LoVo (cell line): ENCODE measurements at regions not wholly inside any gene's neighbourhood (a gene's known extent, or its start where the extent isn't known, plus 50 kb on each side); places are given as distances from the start of the nearest gene placed in this dataset.
"Not testable (repeated sequence)": the region's sequence is repeated elsewhere in the genome, so short reads cannot be mapped to it uniquely, and the experiment has no call there.

Source experiments
- DNase-seq: peaks from one replicate; pipeline ENCODE4 v3.0.0-alpha.2; 2016; ENCODE audit warnings: low spot score

DNA sequence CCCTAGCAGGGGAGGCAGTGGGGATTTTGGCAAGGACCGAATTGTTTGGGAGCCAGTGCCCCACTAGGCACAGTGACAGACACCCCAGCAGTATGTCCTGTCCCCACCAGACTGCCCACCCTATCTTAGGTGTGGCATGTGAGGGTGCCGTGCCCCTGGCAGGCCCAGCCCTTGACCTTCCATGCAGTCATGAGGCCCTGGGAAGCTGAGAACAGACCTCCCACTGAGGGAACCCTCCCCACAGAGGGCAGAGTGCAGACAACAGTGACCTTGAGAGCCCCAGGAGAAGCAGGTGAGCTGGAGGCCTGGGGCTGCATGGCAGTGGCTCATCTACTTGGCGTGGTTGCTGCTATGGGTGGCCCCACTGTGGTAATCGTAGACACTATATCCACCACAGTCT, 538.1 kb downstream of the GOLGA6L6 start:
- not testable (repeated sequence) for DNase-seq

DNA sequence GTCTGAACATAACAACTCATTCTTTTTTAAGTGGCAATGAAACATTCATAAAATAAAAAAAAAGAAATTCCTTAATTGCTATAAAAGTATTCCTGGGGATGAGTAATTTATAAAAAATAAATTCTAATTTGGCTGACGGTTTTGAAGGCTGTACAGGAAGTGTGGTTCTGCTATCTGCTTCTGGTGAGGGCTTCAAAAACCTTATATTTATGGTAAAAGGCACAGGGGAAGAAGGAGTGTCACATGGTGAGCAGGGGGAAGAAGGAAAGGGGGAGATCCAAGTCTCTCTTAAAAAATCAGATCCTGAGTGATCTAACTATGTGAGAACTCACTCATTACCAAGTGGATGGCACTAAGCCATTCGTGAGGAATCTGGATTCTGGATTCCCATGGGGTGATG, 539.0 kb downstream of the GOLGA6L6 start:
- DNase-seq = not testable (repeated sequence)

- DNase-seq = not testable (repeated sequence)
Observed at GRCh38 chr15:19996574-19997194, 544.9 kb downstream of the GOLGA6L6 start.

- not testable (repeated sequence) for DNase-seq
Observed at GRCh38 chr15:19995296-19995695, 546.3 kb downstream of the GOLGA6L6 start.

DNA sequence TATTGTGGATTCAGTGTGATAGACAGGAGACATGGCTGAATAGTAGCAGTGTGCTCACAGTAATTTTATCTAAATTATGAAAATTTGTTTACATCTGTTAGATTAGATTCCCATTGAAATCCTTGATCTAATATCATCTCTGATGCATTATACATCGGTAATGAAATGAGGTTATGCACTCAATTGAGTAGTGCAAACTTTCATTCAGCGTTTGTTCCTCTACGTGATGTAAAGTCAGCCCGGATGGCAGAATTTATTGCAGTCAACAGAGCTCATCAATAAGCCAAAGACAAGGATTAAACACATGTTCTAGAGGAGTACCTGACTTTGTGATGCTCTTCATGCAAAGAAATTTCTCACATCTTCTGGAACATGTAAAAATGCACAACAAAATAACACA, 549.2 kb downstream of the GOLGA6L6 start:
- no peak for DNase-seq

GRCh38 chr15:19988094-19988660, 553.4 kb downstream of the GOLGA6L6 start:
- DNase-seq = no peak

DNA sequence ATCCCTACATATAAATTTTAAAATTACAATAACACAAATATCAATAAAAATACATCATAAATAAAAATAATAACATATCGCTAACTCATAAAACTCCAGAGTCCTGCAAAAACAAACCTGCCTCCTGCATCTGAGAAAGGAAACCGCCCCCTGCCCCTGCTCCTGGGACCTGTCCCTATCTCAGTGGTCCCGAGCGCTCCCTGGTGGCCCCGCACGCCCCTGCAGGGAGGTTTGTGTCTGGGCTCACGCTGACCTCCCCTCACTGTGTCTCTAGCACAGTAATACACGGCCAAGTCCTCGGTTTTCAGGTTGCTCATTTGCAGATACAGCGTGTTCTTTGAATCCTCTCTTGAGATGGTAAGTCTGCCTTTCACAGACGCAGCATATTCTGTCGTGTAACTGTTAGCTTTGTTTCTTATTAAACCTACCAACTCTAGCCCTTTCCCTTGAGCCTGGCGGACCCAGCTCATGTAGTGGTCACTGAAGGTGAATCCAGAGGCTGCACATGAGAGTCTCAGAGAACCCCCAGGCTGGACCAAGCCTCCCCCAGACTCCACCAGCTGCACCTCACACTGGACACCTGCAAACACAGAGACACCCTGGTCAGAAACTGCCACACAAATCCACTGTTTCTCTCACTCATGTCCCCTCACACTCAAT, 554.1 kb downstream of the GOLGA6L6 start:
- peak; percentile 28 for DNase-seq

DNA sequence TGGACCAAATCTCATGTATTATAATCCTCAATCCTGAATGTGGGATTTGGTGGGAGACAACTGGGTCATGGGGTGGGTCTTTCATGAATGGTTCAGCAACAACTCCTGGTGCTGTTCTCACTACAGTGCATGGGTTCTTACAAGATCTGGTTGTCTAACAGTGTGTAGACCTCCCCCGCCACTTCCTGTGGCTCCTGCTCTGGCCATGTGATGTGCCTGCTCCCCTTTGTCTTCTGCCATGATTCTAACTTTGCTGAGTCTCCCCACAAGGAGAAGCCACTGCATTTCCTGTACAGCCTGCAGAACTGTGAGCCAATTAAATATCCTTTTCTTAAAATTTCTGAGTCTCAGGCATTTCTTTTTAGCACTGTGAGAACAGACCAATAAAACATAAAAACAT, 557.5 kb downstream of the GOLGA6L6 start:
- DNase-seq = no peak

- DNase-seq = no peak
Observed at GRCh38 chr15:19974998-19975397, 566.6 kb downstream of the GOLGA6L6 start.

DNA sequence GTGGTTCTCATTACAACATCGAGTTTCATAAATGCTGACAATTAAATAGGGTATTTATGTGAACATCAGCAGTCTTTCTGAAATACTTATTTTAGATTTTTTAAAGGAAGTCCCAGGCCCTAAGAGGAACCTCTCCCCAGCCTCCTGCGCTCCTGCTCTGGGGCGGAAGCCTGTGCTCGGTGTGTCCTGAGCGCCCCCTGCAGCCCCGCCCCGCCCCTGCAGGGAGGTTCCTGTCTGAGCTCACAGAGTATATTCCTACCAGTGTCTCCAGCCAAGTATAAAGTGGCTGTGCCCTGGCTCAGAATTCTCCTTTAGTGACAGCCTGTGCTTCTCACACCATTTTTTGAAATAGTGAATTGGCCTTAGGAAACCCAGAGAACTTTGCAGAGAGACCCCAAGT, 567.9 kb downstream of the GOLGA6L6 start:
- DNase-seq = peak; percentile 4

DNA sequence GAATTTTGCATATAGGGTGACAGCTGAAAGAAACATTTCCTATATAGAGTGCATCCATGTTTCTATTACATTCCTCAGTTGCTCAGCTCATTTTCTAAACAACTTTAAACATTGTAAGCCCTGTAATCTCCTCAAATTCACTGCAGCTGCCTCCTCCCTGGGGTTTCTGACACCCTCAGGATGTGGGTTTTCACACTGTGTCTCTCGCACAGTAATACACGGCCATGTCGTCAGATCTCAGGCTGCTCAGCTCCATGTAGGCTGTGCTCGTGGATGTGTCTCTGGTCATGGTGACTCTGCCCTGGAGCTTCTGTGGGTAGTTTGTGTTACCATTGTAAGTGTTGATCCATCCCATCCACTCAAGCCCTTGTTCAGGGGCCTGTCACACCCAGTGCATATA, 569.0 kb downstream of the GOLGA6L6 start:
- not testable (repeated sequence) for DNase-seq

- DNase-seq = not testable (repeated sequence)
Observed at GRCh38 chr15:19965574-19965973, 576.0 kb downstream of the GOLGA6L6 start.

DNA sequence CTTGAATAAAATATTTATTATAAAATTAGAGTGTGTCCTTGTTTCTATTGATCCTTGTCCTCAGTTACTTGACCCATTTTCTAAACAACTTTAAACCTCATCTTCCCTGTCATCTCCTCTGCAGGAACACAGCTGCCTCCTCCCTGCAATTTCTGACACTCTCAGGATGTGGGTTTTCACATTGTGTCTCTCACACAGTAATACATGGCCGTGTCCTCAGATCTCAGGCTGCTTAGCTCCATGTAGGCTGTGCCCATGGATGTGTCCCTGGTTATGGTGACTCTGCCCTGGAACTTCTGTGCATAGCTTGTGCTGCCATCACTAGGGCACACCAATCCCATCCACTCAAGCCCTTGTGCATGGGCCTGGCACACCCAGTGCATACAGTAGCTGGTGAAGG, 577.1 kb downstream of the GOLGA6L6 start:
- DNase-seq = not testable (repeated sequence)

DNA sequence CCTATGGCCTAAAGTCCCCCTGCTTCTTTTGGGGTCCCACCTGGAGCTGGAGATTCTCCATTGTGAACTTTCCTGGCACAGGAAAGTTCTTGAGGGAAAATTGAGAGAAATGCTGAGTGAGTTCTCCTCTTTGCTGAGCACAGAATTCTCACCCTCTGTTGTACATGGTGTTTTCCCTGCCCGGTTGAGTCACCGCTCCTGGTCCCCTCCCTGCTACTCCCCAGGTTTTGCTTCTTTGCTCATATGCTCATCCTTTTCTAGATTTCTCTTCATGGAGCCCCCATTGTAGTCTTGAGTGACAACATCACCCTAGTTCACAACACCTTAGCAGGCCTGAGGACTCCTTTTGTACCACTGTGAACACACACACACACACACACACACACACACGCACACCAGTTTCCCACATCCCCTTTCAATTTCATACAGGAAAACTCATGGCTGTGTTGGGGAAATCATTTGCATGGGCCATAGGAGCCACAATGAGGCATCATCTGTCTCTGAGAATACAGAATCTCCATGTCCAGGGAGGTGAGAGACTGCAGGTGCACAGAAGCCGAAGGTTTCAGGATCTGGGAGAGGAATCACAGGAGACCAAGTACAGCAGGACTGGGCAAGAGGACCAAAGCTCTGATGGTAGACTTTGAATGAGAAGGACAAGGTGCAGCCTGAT, 585.3 kb downstream of the GOLGA6L6 start:
- DNase-seq = no peak

- DNase-seq = no peak
Observed at GRCh38 chr15:19944261-19944888, 597.2 kb downstream of the GOLGA6L6 start.

DNA sequence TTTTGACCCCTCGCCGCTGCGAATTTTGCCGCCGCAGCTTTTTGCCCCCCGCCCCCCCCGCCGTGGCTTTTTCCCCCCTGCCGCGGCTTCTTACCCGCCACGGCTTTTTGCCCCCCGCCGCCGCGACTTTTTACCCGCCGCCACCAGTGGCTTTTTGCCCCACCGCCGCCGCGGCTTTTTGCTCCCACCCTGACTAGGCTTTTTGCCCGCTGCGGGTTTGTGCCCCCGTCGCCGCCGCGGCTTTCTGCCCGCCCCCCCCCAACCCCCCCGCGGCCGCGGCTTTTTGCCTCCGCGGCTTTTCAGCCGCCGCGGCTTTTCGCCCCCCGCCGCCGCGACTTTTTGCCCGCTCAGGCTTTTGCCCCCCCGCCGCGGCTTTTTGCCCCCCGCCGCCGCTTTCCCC, 598.1 kb downstream of the GOLGA6L6 start:
- DNase-seq = no peak

DNA sequence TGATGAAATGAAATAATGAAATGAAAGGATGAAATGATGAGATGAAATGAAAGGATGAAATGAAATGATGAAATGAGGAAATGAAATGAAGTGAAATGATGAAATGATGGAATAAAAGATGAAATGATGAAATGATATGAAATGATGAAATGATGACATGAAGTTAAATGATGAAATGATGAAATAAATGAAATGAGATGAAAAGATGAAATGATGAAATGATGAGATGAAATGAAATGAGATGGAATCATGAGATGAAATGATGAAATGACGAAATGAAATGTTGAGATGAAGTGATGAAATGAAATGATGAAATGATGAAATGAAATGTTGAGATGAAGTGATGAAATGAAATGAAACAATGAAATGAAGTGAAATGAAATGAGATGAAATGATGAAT, 638.3 kb downstream of the GOLGA6L6 start:
- not testable (repeated sequence) for DNase-seq

- DNase-seq = not testable (repeated sequence)
Observed at GRCh38 chr15:19902388-19902787, 639.2 kb downstream of the GOLGA6L6 start.

DNA sequence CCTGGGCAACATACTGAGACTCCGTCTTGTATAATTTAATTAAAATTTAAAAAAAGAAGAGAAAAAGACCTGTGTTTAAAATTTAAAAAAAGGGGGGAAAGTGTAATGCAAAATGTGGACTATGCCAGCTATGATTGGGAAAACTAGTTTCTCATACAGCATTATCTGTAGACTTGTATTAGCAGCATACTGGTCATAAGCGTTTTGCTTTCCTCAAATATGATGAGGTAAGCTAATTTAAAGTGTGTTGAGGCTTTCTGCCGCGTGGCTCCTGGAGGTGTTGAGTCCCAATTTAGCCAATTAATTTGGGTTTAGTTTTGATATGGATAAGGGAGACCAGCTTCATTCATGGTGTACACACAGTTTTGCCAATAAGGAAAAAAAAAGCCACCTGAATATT, 640.2 kb downstream of the GOLGA6L6 start:
- DNase-seq = not testable (repeated sequence)

- DNase-seq = no peak
Observed at GRCh38 chr15:19899021-19899824, 642.4 kb downstream of the GOLGA6L6 start.

DNA sequence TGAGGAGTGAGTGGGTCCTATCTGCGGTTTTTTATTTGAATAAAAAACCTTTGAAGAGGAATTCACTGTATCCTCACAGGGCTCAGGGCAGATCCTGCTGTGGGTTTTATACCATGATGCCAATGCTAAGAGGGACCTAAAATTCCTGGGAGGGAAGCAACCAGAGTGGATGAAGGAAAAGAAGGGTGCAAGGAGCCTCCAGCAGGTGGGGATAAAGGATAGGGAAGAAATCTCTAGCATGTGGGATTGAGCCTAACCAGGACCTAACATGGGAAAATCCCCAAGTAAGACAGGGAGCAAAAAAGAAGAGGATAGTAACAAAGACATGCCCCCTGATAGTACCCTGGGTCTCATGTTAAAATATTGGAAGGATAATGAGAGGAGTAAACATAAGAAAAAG, 652.8 kb downstream of the GOLGA6L6 start:
- peak; percentile 2 for DNase-seq

DNA sequence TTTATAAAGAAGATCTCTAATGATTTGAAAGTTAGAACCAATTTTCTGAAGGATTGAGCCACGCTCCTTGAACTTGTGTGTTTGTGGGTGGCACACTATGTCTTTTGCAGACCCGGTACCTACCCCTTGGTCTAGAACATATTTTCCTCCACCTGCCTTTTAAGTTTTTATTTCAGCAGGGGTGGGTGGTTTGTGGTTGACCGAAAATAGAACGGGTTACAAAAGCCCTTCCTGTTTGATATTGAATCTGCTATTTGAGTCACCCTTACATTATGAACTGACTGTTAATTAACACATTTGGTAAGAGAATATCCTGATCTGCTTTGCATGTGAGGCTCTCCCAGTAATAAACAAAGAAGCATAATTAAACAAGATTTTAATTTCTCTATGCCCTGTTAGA, 697.5 kb downstream of the GOLGA6L6 start:
- not testable (repeated sequence) for DNase-seq
